Endothelial cell of hepatic sinusoid (primary cell): ENCODE measurements at regions not wholly inside any gene's neighbourhood (a gene's known extent, or its start where the extent isn't known, plus 50 kb on each side); places are given as distances from the start of the nearest gene placed in this dataset.

Experiments used
- in situ Hi-C: cut with HindIII; loops from 2 replicates; pipeline ENCODE4 v1.10.0; 2017; ENCODE audit warnings: low sequenced_read_pairs

GRCh38 chr14:104230946-104231345 lies 92.6 kb downstream of the KIF26A start:
- in situ Hi-C loops = loop anchor here (10.0 kb wide), 1 partner anchor 254 kb away; no protein-coding TSS in a partner anchor

GRCh38 chr14:104232070-104232484 lies 93.7 kb downstream of the KIF26A start:
- in situ Hi-C loops = loop anchor here (10.0 kb wide), 1 partner anchor 253 kb away; no protein-coding TSS in a partner anchor

GRCh38 chr14:104234007-104234786 lies 95.8 kb downstream of the KIF26A start:
- in situ Hi-C loops = loop anchor here (10.0 kb wide), 1 partner anchor 251 kb away; no protein-coding TSS in a partner anchor

- in situ Hi-C loops = loop anchor here (5.0 to 10.0 kb wide), 2 partner anchors 62 to 249 kb away; no protein-coding TSS in a partner anchor
Measured at GRCh38 chr14:104235686-104236085, 97.3 kb downstream of the KIF26A start.

- in situ Hi-C loops = loop anchor here (5.0 to 10.0 kb wide), 2 partner anchors 59 to 247 kb away; no protein-coding TSS in a partner anchor
Measured at GRCh38 chr14:104237651-104238423, 99.5 kb downstream of the KIF26A start.

DNA sequence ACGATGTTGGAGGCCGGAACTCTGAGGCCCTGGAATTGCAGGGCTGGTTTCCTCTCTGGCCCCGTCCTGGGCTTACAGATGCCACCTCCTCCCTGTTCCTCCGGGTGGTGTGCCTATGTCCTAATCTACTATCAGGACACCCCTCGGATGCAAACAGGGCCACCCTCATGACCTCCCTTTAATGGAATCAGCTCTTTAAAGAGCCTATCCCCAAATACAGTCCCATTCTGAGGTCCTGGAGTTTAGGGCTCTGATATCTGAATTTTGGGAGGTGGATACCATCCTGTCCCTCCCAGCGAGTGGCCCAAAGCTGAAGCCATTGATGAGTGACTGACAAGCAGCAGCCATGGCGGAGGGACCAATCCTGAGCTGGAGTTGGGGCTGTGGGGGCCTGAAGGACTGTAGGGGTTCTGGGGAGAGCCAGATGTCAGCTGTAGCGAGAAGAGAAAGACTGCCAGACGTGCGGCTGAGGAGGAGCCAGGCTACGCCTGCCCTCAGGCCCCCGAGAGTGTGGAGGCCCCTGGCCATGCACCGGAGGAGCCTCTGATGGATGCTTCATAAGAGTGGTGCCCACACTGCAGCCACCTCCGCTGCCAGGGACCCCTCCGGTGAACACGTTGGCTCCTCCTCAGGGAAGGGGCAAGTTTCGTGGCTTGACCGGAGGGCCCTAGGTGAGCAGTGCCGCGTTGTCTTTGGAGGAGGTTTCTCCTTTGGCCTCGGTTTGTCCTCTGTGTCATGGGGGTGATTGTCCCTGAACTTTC lies 100.2 kb downstream of the KIF26A start:
- in situ Hi-C loops = loop anchor here (5.0 to 10.0 kb wide), 2 partner anchors 59 to 246 kb away; no protein-coding TSS in a partner anchor

DNA sequence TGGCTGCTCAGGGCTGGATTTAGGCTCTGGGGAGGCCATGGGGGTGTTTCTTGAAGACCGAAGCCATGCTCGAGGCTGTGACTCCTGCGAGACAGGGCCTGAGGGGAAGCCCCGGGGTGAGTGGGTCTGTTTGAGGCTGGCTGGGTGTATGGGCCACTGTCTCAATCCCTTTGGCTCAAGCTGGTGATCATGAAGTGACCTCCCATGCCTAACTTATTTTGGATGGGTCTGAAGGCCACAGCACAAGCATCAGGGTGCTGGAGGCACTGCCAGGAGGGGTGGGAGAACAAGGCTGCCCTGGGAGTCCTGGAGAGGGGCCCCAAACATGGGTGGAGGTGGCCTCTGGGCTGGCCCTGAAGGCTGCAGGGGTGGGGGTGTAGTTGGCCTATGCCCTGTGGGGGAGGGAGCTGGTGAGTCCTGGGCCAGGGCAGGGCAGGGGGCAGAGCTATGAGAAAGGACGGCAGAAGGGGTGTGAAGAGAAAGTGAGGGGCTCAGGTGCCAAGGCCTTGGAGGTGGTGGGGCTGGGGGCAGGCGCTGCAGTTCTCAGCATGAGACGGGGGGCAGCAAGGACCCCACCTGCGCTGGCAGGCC lies 100.9 kb downstream of the KIF26A start:
- in situ Hi-C loops = loop anchor here (5.0 to 10.0 kb wide), 2 partner anchors 58 to 246 kb away; no protein-coding TSS in a partner anchor

GRCh38 chr14:104239861-104240301 lies 101.5 kb downstream of the KIF26A start:
- in situ Hi-C loops = loop anchor here (5.0 to 10.0 kb wide), 3 partner anchors 45 to 245 kb away; no protein-coding TSS in a partner anchor

DNA sequence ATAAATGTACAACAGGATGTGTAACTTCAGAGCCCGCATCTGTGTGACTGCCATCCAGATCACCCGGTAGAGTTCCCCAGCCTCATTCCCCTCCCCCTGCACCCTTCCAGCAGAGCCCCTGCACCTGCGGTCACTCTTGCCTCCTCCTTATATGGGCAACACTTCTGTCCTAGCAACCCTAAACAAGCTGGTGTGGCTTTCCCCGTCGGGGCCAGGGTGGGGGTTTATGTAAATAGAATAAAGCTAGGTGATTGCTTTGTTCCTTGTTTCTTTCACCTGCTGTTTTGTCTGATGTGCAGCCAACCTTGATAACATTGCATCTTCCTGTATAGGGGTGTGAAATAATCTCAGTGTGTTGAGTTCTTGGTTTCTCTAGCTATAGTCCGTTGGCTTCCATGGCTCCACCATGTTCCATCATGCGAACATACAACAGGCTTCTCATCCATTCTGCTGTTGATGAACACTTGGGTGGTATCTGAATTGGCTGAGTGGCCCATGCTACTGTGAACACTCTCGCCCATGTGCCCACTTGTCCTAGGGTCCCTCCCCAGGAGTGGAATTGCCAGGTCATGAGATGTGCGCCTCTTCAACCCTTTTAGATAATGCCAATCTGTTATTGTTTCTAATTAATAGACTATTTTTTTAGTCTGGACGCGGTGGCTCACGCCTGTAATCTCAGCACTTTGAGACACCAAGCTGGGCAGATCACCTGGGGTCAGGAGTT lies 102.2 kb downstream of the KIF26A start:
- in situ Hi-C loops = loop anchor here (10.0 kb wide), 1 partner anchor 46 kb away; no protein-coding TSS in a partner anchor

DNA sequence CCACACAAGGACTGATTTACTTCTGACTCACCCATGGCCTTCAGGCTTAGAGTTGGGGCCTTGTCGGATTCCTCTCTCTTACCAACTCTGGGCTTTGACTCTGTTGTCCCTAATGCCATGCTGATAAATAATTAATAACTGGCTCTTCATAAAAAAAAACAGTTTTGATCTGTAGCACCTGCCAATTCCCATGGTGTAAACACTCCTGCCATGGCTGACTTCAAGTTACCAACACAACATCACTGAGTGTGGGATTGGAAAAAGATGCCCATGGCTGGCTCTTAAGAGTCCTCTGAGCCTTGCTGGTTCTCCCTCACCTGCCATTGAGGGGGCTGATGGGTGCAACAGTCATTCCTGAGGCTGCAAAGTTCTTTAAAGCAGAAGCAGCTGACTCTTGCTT lies 104.8 kb downstream of the KIF26A start:
- in situ Hi-C loops = loop anchor here (10.0 kb wide), 1 partner anchor 48 kb away; no protein-coding TSS in a partner anchor

- in situ Hi-C loops = loop anchor here (10.0 kb wide), 1 partner anchor 50 kb away; no protein-coding TSS in a partner anchor
Measured at GRCh38 chr14:104244221-104245011, 106.0 kb downstream of the KIF26A start.

DNA sequence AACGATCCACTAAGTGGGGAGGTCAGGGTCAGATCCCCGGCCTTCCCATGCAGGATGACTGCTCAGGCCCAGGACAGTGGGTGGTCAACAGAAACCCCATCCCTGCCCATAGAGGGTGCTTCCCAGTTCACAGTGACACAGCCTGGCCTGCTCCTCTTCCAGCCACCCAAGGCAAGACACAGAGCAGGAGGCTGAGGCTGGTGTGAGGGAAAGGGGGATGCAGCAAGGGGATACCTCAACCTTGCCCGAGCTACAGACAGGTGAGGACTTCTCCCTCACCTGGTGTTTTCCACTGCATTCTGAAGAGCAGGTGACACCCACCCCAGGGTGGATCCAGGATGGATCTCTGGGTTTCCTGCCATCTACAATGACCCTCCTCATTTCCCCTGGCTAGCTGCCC lies 106.7 kb downstream of the KIF26A start:
- in situ Hi-C loops = loop anchor here (10.0 kb wide), 1 partner anchor 50 kb away; no protein-coding TSS in a partner anchor

DNA sequence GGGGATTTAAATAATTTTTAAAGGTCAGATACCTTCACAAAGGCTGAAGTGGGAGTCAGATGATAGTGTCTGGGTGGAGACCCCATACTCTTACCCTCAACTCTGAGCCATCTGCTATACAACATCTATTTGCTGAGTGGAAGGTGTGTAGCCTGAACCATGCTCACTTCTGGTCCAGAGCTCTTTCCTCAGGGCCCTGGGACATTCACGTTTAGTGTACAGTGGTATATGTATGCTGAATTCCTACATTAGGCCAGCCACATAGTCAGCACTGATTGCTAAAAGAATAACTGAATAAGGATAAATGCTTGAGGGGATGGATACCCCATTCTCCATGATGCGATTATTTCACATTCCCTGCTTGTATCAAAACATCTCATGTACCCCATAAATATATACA lies 107.3 kb downstream of the KIF26A start:
- in situ Hi-C loops = loop anchor here (10.0 kb wide), 1 partner anchor 51 kb away; no protein-coding TSS in a partner anchor

- in situ Hi-C loops = loop anchor here (10.0 kb wide), 1 partner anchor 52 kb away; no protein-coding TSS in a partner anchor
Measured at GRCh38 chr14:104246401-104247335, 108.3 kb downstream of the KIF26A start.

GRCh38 chr14:104247336-104248202 lies 109.2 kb downstream of the KIF26A start:
- in situ Hi-C loops = loop anchor here (10.0 kb wide), 1 partner anchor 53 kb away; no protein-coding TSS in a partner anchor
